ENCODE measurements at regions not wholly inside any gene's neighbourhood (a gene's known extent, or its start where the extent isn't known, plus 50 kb on each side); places are given as distances from the start of the nearest gene placed in this dataset.

DNA sequence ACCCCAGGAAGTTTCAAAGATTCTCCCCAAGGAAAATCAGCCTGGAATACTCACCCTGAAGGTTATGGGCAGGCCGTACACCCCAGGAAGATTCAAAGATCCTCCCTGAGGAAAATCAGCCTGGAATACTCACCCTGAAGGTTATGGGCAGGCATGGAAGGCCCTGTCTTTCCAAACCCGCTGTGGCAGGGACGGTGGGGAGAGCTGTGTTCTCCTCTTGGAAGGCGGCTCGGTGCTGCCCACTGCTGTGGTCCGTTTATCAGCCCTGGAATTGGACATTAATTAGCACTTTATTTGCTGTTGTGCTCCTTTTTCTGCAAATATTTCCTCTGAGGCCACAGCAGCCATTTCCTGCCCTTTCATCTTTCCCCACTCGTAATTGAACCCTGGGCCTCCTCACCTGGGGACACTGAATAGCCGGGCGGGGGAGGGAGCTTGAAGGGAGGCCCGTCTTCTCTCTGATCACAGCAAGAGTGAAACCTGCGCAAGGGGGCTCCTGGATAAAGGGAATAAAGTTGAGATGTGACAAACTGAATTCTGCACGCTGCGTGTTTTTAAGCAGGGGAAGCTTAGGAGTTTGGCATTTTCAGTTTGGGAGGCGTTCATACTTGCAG, 308.7 kb upstream of the SALL3 start:
- no peak for TF ChIP-seq POLR2A (IDR thresholded peaks at IDR 0.05)
- TF ChIP-seq, protein P1, sequence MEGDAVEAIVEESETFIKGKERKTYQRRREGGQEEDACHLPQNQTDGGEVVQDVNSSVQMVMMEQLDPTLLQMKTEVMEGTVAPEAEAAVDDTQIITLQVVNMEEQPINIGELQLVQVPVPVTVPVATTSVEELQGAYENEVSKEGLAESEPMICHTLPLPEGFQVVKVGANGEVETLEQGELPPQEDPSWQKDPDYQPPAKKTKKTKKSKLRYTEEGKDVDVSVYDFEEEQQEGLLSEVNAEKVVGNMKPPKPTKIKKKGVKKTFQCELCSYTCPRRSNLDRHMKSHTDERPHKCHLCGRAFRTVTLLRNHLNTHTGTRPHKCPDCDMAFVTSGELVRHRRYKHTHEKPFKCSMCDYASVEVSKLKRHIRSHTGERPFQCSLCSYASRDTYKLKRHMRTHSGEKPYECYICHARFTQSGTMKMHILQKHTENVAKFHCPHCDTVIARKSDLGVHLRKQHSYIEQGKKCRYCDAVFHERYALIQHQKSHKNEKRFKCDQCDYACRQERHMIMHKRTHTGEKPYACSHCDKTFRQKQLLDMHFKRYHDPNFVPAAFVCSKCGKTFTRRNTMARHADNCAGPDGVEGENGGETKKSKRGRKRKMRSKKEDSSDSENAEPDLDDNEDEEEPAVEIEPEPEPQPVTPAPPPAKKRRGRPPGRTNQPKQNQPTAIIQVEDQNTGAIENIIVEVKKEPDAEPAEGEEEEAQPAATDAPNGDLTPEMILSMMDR (IDR thresholded peaks at IDR 0.05): no peak
- no peak for TF ChIP-seq POLR2AphosphoS5 (IDR thresholded peaks at IDR 0.05)
